Stimulated activated CD8-positive, alpha-beta memory T cell treated with anti-CD3 and anti-CD28 coated beads, Interleukin-15, amount 100 ng/mL, for 4 hours (primary cell): ENCODE measurements at regions not wholly inside any gene's neighbourhood (a gene's known extent, or its start where the extent isn't known, plus 50 kb on each side); places are given as distances from the start of the nearest gene placed in this dataset.

Source experiments
- DNase-seq, 2 donors: peaks; one replicate each; pipeline ENCODE4 v3.0.0-alpha.2; 2020; ENCODE audit warnings: low read depth in 2 of 2

DNA sequence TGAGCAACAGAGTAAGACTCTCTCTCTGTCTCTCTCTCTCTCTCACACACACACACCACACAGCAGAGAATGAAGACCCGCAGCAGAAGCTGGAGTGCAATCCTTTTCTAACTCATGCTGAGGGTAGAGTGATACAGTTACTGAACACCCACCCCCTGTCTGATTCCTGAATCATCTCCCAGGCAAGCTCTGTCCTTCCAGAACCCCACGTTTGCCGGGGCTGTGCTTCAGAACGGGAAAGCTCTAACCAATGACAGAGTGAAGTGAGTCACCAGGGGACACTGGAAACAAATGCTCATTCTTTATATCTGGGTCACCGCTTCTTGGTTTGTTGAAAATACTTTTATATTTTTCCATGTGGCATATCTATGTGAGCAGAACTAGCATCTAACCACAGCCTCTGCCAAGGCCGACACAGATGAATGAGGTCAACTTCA, 553.7 kb upstream of the AMELY start:
- DNase-seq, result no peak

DNA sequence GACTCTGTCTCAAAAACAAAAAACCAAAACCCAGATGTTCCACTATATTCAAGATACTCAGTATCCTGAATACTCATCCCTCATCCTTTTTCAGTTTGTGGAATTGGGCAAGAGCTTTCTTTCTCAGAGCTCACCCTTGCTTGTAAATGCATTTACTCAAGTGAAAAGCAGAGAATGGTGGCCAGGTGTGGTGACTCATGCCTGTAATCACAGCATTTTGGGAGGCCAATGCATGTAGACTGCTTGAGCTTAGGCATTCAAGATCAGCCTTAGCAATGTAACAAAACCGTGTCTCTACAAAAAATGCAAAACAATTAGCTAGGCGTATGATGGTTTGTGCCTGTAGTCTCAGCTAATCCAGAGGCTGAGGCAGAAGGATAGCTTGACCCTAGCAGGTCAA, 553.2 kb upstream of the AMELY start:
- DNase-seq, result no peak

DNA sequence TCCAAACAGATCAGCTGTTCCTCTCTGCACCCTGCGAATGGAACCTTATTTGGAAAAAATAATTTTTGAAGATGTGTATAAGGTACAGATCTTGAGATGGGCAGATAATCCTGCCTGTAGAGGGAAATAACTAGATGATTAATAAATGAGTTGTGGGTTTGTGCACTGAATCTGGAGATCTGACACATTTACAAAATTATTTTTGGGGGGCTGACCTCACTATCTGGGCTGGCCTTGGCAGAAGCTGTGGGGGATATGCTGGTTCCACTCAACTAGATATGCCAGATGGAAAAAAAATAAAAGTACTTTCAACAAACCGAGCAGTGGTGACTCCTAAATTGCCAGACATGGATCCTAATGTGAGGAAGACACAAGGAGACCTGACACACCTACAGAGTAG, 552.2 kb upstream of the AMELY start:
- no peak for DNase-seq

DNA sequence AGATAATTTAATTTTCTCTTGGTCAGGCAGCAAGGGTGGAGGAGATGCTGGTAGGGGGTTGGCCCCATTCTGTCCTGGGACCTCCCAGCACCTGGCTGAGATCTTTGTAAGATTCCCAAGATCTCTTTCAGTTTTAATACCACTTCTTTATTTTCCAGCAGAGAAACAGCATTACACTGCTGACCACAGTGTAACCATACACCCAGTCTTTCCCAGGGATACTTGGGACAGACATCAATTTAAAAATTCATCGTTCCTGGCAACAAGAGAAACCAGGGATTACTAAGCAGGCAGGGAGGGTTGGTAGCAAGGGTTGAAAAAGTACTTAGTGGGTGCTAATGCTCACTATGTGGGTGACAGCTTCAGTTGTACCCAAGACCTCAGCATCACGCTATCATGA, 551.6 kb upstream of the AMELY start:
- no peak for DNase-seq

DNA sequence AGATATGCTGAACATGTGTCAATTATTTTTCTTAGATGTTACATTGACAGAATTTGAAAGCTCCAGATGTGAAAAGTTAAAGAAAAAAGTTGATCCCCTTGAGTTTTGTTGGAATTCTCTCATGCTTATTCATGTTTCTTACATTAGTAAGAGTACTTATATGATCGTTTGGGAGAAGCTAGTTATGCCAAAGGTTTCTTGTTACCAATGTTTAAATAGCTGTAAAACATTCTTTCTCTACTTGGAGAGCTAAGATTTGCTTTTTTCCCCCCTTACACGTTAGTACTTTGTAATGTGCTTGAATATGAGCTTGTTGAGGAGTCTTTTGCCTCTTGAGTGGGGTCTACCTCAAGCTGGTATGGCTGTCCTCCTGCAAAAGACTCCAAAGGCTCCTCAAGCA, 551.1 kb upstream of the AMELY start:
- DNase-seq, result no peak

DNA sequence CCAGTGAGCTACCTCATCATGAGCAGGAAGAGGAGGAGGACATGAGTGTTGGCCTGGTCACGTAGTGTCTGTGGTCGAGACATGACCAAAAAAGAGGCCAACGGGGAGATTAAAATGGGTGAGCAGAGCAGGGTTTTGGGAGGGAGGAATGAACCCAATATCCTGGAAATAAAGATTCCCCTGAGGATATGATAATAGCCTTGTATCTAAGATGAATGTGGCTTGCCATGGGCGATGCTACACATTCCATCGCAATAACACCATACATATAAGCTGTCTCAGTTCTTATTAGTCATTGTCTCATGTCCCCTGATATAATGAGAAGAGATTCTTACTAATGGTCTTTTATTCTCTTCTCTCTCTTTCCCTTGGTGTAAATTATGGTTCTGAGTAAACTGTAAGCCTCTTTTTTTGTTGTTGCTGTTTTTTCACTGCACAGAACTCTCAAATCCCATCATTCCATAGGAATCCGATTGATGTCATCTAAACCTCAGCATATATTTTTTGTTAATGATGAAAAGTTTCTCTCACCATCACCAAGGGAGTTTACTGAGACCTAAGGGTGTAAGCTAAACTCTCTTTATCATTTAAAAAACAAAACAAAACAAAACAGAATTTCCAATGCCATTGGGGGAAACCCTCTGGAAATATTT, 550.4 kb upstream of the AMELY start:
- DNase-seq, result no peak

DNA sequence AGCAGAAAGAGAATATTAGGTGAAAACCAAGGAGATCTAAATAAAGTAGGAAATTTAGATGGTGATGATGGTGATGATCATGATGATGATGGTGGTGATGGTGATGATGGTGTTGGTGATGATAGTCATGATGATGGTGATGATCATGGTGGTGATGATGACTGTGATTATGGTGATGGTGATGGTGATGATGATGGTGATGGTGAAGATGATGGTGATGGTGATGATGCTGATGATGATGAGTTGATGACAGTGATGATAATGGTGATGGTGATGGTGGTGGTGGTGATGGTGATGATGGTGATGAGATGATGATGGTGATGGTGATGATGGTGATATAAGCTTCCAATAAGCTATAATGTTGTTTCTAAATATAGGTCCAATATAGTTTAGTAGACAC, 548.2 kb upstream of the AMELY start:
- DNase-seq, result no peak

DNA sequence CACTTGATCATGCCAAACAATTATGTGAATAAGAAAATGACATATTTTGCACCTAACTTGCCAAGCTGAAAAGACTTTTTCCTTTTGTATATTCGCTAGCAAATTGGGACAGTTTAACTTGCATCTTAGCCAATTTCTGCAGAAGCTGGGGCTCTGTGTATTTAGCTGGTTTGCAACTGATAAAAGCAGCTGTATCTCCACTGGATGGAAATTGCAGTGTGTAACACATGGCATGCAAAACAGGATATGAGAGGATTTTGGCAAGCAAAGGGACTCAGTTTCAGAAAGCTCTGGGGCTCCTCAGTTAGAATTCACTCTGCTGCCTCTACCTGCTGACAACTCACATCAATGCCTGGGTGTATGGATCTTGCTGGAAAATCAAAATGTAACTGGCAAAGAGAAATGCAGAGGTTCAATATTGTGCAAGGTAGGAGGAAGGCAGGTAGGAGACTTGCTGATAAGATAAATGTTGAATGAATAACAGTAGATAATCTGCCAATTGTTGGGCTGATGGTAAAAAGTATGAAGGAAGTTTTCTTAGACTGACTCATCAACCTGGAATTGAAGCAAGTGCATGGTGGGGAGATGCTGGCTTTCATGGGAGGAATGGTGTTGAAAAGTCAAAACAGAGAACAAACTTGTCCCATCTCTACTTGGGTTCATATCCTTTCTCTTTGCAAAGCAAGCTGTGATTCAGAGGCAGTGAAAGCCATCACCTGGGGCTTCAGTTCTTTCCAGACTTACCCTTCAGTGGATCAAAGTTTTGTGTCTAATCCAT, 546.9 kb upstream of the AMELY start:
- no peak for DNase-seq

DNA sequence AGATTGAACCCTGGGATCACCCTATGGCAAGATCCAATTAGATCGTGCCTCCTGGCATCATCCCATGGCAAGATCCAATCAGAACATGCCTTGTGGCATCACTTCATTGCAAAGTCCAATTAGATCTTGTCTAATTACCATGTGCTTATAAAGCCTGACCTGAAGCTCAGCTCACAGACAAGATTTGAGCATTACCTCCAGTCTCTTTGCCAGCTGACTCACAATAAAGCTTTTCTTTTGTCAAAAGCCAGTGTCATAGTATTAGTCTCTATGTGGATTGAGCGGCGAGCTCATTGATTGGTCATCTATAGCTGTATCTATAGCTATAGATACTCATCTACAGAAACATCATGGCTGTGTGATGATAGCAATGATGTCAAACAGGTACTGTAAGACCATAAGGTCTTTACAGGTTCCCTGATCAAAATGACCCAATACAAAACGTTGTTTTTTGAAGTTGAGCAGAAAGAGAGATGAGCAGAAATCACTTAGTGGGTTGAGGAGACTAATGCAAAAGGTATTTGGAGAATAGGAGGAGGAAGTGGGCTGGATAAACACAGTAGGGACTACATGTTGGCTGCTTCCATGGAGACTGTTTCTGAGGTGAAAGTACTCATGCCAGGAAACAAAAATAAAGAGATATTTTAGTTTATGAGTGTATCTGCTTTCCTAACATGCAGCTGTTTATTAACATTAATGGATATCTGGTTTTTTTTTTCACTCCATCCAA, 545.9 kb upstream of the AMELY start:
- no peak for DNase-seq

DNA sequence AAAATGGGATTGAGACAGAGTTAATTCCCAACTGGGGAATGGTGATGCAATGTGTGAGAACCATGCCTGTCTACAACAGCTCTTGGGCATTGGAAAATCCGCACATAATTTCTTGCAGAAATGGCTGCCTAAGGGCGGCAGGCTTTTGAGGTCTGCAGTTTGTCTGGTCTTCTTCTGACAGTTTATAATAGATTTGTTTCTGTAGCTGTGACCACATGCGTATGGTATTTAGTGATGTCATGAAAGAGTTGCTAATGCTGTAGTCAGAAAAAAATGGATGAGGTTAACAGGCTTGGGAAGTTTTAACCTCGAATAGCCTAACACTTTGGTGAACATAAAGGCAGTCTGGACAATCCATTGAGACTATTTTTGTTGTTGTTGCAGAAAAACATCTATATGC, 544.1 kb upstream of the AMELY start:
- DNase-seq, result no peak

DNA sequence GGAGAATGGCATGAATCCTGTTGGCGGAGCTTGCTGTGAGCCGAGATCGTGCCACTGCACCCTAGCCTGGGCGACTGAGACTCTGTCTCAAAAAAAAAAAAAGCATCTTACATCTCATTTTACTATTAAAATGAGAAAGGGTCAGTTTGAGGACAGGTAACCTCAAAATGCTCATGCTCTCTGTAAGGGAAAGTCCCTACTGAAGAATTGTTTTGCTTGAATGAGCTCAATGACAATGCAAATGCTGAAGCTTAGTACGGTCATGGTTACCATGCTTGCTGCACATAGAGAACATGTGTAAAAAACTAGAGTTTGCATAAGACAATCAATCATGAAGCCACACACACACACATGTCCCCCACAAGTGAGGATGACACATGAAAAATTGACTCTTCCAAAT, 541.8 kb upstream of the AMELY start:
- no peak for DNase-seq

DNA sequence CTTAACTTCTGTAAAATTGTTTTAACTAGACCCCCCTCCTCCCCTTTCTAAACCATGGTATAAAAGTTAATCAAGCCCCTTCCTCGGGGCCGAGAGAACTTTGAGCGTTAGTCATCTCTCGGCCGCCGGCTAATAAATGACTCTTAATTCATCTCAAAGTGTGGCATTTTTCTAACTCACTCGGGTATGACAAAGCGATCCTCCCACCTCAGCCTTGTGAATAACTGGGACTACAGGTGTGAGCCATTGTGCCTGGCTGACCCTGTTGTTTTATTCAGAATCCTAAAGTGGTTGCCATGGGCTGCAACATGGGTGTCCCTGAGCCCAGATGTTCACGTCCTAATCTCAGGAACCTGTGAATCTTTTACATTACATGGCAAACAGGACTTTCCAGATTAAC, 540.7 kb upstream of the AMELY start:
- DNase-seq, result no peak

DNA sequence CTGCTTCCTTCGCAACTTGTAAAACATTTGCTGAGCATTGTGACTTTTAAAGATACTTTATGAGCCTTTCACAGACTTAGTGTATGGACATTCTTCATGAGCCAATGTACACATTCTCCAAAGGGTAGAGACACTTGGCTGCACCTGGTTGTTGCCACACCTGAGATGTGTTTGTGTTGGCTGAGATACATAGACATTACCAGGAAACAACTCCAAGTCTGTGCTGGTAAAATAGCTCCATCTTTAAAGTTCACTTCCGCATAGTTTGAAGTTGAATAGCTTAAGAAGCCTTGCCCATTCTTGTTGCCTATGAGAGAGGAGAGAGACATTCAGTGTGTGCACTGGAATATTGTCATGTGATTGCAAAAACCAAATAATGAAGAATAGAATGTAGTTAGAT, 538.3 kb upstream of the AMELY start:
- no peak for DNase-seq

DNA sequence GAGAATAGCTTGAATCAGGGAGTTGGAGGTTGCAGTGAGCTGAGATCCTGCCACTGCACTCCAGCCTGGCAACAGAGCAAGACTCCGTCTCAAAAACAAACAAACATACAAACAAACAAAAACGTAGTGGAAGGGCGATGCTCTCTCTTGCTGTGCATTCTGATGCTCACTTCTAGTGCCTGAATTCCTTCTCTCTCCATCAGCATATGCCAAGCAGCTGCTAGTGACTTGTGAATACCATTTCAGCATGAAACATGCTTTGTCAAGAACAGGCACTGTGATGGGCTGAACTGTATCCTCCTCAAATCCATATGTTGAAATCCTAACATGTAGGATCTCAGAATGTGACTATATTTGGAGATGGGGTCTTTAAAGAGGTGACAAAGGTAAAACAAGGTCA, 537.1 kb upstream of the AMELY start:
- no peak for DNase-seq

DNA sequence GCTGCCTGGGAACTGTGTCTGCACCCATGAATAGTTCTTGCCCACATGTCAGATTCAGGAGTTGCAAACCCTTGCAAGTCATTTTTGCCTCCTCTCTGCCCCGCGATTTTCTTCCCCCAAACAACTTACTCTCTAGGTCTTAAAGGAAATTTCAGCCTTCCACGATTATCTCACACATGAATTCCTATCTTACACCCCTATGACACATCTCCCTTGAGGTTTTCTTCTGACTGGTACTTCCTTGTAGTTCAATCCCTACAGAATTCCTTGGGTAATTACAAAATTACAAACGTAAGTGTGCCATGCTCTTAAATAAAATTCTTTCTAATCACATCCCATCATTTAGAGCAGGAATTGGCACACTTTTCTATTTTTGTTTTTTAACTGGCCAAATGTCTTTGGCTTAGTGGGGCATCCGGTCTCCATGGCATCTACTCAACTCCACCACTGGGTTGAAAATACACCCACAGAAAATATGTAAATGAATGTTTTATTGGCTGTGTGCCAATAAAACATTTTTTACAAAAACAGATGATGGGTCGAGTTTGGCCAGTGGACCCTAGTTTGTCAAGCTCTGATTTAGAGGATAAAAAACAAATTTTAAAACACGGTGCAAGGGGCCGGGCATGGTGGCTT, 536.4 kb upstream of the AMELY start:
- no peak for DNase-seq

DNA sequence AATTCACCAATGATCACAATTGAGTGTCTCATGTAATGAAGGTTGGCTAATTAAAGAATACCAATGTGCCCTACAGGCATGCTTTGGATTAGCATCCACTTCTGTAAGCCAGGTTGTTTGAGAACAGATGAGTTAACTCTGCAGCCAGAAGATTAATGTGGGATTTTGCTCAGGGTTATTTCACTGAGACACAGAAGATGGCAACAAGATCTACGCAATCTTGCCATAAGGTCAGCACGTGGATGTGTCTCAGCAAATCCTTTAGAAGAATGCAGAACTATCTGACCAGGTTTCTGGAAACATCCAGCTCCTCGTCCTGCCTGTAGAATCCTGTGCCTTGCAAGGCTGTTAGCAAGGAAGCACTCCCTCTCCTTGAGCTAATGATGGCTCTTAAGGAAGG, 532.6 kb upstream of the AMELY start:
- DNase-seq, result no peak

DNA sequence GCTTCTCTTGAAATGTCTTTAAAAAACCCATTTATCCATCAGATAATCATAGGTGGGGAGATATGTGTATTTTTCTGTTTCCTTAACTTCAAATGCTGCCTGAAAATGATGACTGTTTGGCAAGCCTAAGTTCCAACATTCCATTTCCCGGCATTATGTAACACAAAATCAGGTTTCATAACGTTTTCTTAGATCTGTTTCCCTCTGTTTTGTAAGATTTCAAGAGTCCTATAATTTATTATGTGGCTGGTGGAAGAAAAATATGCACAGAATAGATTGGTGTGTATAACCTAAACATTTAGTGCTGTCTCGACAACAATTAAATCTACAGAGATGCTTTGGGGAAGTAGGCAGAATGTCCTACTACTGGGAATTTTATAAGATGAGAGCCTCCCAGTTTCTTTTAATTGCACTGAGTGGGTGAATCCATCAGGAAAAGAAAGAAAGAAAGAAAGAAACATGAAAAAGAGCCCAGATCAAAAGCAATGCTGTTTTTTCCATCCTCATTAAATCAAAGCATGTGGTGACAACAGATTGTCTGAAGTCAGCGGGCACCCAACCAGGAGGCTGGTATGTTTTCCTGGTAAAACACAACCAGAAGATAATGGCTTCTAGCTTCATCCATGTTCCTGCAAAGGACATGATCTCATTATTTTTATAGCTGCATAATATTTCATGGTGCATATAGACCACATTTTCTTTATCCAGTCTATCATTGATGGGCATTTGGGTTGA, 529.4 kb upstream of the AMELY start:
- DNase-seq, result no peak

DNA sequence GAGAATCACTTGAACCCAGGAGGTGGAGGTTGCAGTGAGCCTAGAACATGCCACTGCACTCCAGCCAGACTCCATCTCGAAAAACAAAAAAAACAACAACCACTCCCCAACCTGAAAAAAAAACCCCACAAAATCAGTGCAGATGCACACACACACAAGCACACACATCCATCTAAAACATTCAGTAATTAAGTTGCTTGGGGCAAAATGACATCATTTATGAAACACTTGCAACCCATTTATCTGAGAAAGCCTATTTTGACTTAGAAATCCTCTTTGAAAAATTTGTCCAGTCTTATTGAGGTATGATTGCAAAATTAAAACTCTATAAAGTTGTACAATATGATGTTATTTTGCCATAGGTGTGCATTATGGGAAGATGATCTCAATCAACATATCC, 525.5 kb upstream of the AMELY start:
- DNase-seq, result no peak

DNA sequence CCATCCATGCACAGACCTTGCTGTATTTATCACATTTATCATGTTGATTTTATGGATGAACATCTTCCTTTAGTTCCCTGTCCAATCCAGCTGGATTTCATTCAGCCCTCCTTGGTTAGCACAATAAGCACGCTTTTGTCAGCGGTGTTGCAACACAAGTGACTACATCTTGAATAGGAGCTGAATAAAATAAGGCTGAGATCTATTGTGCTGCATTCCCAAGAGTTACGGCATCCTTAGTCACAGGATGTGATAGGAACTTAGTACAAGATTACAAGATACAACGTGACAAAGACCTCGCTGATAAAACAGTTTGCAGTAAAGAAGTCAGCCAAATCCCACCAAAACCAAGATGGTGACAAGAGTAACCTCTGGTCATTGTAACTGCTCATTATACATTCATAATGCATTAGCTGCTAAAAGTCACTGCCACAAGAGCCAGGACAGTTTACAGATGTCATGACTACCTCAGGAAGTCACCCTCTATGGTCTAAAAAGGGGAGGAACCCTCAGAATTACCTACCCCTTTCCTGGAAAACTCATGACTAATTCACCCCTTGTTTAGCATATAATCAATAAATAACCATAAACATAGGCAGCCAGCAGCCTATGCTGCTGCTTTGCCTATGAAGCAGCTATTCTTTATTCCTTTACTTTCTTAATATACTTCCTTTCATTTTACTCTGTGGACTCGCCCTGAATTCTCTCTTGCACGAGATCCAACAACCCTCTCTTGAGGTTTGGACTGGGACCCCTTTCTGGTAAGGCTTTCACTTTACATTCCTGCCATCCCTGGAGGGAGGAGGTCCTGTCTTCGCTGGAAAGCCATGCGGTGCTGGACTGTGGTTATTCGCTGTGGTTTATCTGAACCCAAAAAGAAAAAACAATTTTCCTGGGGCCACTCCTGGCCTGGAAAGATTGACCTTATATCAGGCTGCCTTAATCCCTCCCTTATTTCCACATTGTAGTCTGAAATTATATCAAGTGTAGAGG, 522.6 kb upstream of the AMELY start:
- DNase-seq, result no peak

DNA sequence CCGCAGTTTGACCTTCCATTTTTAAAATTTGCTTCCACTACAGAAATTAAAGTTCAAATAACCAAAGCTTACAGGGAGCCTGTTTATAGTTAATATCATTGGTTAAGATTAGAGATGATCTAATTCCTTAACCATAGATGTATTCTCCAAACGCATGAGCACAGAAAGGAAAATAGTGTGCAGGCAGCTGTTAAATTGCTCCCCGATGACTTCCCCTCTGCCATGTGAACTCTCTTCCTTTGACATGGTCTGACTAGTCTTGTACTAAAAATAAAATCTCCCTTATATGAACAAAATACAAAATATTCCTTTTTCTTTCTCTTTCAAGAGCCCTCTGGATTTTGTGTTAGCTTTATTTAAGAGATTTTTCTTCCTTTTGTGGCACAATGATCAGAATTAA, 507.6 kb upstream of the AMELY start:
- no peak for DNase-seq

DNA sequence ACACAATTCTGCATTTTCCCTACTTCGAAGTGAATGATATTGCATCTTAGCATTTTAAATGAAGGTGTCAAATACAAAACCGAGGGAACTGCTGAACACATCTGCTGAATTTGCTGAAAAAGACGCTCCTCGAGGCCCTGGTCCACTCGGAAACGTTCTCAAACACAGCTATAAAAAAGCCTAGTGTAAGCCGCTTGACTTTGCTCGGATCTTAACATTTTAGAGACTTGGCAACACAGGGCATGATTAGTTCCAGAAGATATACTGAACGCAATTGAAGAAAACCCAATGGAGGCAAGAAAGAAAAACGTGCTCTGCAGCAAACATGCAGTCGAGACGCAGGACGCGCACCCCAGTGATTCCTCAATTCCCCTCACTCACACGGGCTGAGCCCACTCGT, 506.4 kb upstream of the AMELY start:
- DNase-seq, result no peak
